HFF-Myc (cell line): ENCODE measurements at regions not wholly inside any gene's neighbourhood (a gene's known extent, or its start where the extent isn't known, plus 50 kb on each side); places are given as distances from the start of the nearest gene placed in this dataset.

Source experiments
- DNase-seq: peaks from one replicate; pipeline ENCODE4 v3.0.0-alpha.2; 2011; ENCODE audit warnings: low read depth; ENCODE audit errors: extremely low read depth
- H3K4me3 ChIP-seq: replicated peaks from 2 replicates; pipeline ENCODE4 v1.5.1; 2011; ENCODE audit warnings: low read depth, mild to moderate bottlenecking, control low read depth, low read length
- CTCF ChIP-seq: IDR thresholded peaks from 2 replicates; pipeline ENCODE4 v1.5.1; 2012; ENCODE audit warnings: mild to moderate bottlenecking, low read depth, low read length, control low read depth; ENCODE audit errors: missing control alignments

- TF ChIP-seq CTCF, result no peak
- no peak overlapping the region for H3K4me3 ChIP-seq
- no peak for DNase-seq
These were observed 180.8 kb upstream of the TCERG1L start for GRCh38 chr10:131492211-131492857.

GRCh38 chr10:131493432-131493831, 181.9 kb upstream of the TCERG1L start:
- no peak for DNase-seq
- H3K4me3 ChIP-seq, result no peak overlapping the region
- no peak for TF ChIP-seq CTCF

- DNase-seq, result no peak
- no peak for TF ChIP-seq CTCF
These were observed 182.9 kb upstream of the TCERG1L start for GRCh38 chr10:131494451-131494850.

GRCh38 chr10:131495224-131495623, 183.7 kb upstream of the TCERG1L start:
- no peak for TF ChIP-seq CTCF
- no peak overlapping the region for H3K4me3 ChIP-seq
- DNase-seq, result no peak

More at GRCh38 chr10:131494451-131494850, 182.9 kb upstream of the TCERG1L start:
- no peak overlapping the region for H3K4me3 ChIP-seq

- no peak overlapping the region for H3K4me3 ChIP-seq
- no peak for DNase-seq
- no peak for TF ChIP-seq CTCF
These were observed 184.4 kb upstream of the TCERG1L start for GRCh38 chr10:131495892-131496291.

- H3K4me3 ChIP-seq, result no peak overlapping the region
- DNase-seq, result no peak
- TF ChIP-seq CTCF, result no peak
These were observed 185.0 kb upstream of the TCERG1L start for GRCh38 chr10:131496351-131497052.

GRCh38 chr10:131499566-131499965, 188.0 kb upstream of the TCERG1L start:
- no peak for DNase-seq
- H3K4me3 ChIP-seq, result no peak overlapping the region
- no peak for TF ChIP-seq CTCF
